Suppressor macrophage treated with lipopolysaccharide for 4 hours (primary cell): ENCODE measurements at regions not wholly inside any gene's neighbourhood (a gene's known extent, or its start where the extent isn't known, plus 50 kb on each side); places are given as distances from the start of the nearest gene placed in this dataset.
A peak's percentile ranks its signal among the peaks of the same experiment; 100 is the strongest.

Experiments used
- DNase-seq: peaks from one replicate; pipeline ENCODE4 v3.0.0-alpha.2; 2020

DNA sequence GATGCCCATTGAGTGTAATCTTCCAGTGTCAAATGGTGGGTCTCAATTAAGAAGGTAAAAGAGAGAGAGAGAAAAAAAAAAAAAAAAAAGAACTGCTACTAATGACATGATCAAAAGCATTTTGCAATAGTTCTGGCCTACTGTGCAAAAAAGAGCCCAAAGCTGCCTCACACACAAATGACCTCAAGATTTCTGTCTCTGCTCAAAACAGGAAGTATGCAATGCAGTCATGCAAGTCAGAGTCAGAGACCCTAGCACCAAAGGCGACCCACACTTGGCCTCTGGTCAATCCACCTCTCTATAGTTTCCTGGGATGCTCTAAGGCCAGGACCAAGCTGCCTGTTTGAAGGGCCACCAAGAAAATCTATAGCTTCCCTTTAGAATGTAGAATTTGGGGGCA is 323.5 kb downstream of the VPS13C start:
- peak; percentile 46 for DNase-seq

DNA sequence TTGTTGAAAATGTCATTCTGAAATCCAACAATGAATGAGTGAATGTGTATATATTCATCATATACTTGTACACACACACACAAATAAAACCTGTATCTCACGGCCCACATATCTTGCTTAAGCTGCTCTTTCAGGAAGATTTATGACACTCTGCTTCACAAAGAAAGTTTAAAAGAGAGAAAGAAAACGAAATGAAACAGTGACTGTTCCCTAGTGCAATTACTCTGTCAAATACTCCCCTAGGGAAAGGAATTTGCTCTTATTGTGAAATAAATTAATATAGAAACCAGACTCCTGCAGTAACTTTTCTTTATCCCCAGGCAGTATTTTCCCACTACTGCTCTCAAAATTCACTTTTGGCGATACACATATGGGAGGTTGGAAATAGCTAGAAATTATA is 329.1 kb downstream of the VPS13C start:
- no peak for DNase-seq

DNA sequence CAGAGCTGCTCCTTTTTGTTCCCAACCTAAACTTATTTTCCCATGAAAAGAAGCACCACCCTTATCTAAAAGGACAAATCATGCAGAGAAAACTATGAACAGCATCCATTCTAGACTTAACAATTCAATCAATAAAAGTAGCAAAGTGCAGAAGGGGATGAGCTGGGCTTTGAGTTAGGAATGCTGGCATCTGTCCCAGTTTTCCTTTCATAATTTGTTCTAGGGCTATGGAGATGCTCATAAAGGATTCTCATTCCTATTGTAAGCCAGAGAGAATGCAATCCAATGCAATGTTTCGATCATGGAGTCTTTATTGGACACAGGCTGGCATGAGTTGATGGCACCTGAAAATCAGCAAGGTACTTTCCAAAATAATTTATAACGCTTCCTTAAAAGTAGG is 330.6 kb downstream of the VPS13C start:
- DNase-seq = no peak

DNA sequence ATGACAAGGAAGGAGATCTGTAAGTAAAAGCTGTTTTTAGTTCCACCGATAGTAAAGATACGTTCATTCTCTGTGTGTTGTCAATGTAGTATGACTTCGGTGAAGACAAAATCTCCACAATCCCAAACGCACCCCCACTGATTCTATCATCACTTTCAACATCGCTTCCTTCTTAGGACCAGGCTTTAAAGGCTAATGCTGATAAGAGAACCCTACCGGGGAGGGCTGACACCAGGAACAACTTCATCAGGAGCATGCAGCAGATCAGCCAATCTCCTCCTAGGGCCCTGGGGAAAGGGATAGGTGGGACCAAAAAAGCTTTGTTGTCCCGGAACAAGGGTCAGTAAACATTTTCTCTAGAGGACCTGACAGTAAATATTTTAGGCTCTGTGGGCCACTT is 334.1 kb downstream of the VPS13C start:
- no peak for DNase-seq

DNA sequence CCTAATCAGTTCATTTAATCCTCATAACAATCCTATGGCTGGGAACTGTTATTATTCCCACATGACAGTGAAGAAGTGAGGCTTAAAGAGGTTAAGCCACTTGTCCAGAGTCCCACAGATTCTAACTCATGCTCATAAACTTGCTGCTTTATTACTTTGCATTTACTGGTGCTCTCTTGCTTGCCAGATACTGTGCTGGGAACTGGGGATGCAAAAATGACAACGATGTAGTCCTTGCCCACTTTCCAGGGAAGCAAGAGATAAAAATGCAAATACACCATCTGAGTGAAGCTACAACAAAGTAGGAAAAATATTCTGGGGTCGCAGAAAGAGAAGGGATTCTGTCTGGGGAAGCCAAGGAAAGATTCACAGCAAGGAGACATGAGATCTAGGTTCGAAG is 335.0 kb downstream of the VPS13C start:
- no peak for DNase-seq

DNA sequence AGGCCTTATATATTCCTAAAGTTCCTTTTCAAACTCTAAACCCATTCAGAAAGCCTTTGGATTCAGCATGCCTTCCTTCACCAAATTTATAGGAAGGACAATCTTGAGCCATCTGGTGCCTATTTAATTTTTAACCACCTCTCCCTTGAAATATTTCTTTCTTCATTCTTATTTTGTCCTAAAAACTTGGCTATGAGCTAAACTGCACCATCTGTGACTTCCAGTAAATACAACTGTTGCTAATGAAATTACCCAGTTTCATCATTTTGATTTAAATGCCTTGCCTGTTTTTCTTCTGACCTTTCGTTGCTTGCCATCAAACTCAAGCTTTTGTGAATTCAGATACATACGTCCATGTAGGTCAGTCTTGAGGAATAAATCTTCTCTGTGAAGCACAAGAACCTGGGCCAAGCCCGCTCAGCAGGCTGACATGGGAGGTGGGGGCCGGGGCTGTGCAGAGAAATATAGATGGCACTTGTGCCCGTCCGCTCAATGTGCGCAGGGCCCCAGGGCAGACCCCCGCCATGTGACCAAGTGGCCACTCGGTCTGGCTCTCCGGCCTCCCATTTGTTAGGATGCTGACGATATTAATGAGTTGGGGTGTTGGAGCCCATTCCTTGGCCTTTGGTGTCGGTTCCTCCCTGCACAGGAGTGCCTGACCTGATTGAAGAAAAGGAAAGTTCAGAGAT is 335.9 kb downstream of the VPS13C start:
- DNase-seq = no peak

DNA sequence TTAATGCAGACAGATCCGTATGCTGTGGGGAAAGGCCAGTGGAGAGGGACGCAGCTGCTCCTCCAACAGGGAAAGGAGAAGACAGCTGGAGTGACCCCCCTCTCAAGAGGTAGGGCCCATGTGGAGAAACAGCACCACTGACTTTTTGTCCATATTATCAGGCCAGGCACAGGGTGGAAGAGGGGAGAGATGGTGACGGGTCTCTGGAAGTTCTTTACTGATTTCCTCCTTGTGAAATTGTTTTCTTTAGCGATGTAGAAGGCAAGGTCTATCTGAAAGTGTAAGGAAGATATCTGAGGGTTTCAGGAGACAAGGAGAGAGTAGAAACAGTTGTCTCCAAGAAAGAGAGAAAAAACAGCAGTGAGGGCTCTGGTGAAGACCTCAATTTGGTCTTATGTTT is 338.8 kb downstream of the VPS13C start:
- no peak for DNase-seq

DNA sequence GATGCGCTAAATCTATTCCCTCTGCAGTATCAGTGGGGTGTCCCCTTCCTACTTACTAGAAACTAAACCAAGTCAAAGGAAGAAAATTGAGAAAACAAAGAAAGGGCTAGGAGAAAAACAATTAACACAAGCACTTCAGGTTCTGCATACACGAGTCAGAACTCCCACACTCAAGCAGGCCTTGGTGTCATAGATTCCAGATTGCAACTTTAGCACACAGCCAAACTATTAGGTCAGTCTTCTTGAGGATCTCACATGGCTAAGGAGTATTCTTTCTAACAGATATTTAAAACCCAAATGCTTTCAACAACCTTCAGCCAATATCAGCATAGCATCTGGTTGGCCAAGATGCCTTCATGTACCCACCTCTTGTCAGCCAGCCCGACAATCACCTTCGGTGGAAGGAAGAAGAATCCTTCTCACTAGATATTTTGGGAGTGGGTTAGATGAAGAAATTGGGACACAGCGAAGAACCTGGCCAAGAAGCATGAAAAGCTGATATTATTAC is 340.0 kb downstream of the VPS13C start:
- DNase-seq = no peak

DNA sequence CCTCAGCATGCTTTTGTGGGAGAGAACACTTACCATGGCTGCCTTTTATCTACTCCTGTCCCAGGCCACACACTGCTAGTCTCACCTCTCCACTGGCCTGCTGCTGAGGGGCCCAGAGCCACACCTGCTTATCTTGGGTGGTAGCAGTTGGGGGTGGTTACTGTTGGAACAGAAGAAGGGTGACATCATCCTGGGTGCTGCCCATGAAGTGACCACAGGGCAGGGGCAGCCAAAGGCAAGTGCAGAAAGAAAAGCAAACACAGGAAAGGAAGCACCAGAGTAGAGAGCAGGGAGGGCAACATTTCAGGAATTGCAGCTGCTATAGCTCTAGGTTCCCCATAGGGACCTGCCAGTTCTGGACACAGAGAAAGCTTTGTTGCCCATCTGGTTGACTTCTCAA is 345.2 kb downstream of the VPS13C start:
- no peak for DNase-seq

DNA sequence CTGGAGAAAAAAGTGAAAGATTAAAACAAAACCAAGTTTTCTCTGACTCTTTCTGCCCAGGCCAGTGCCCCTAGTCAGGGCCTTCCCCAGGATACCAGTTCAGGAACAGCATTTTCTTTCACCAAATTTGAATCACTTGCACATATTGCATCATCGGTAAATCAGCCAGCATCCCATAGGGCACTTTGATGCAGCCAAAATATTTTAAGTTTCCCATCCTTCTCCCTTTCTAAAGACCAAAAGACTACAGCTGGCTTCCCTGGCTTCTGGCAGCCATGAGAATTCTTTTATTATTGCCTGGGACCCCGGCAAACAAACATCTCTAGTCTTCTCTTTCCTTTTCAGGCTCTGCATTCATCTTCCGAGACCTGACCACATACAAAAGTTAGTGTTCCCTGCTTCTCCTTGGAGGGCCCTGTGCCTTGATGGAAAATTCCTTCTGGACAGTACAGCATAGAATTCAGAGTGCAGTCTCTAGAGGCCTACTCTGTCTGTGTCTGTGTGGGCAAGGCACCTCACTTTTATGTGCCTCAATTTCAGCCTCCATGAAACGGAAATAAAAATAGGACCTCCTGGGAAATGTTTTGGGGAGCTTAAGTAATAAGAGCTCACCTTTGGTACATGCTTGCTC is 348.0 kb downstream of the VPS13C start:
- DNase-seq = no peak

DNA sequence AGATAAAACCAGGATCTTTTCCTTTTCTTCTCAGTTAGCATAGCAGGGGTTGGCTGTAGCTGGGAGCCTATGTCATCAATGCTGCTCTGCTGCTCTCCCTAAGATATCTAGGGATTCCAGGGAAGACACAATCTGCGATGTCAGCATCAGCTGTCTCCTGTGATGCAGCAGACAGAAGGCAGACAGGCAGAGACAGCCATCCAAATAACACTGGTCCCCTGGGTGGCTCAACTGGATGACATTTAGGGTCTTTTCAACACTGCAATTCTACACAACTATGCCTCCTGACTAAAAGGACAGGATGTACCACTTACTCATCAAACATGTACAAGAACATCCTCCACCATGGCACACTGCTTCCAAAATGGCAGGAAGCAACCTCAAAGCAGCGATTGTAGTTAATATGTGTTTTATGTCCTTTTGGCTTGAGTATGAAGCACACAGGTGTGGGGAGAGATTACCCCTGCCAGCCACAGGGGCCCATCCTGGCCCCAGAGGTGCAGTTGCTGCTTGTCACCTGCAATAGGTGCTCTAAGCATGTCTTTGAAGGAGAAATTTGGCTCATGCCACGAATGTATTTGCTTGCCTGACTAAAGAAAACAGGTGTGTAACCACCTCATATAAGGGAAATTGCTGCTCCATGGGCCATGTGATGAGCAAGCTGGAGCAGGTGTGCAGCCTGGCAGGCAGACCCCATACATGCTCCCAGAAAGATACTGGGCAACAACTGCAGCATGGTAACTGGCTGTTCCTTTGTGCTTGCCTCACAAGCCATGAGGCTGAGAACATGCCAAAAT is 357.8 kb downstream of the VPS13C start:
- DNase-seq = no peak

DNA sequence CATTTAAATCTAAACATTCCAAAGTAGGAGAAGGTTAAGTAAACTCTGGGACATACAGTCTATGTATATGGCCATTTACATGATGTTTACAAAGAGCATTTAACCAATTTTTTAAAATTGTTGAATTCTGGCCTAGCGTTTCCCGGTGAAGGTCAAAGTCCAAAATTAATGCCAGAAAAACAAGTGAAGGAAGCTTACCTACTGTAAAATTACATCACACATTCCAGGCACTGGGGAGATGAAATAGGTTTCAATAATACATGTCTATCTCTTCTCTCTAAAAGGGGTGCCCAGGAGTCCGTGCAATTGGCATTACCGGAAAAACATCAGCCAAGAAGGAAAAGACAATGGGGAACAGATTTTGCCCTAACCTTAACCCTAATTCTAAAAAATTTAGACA is 358.8 kb downstream of the VPS13C start:
- DNase-seq = no peak

DNA sequence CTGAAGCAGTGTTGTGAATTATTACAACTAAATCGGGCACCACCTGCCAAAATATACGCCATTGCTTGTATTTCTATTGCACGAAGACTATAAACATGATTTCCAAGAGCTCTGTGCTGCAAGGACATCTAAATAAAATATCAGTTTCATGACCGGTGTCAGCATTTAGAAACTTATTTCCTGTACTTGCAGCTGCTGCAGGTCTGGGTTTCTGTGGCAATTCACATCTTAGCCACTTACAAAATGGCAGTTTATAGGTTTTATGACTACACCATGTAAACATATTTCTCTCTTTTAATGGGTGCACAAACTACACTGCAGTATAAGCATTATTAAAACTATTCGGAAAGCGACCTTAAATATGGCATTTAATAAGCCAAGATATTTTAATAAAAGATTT is 359.4 kb downstream of the VPS13C start:
- no peak for DNase-seq

DNA sequence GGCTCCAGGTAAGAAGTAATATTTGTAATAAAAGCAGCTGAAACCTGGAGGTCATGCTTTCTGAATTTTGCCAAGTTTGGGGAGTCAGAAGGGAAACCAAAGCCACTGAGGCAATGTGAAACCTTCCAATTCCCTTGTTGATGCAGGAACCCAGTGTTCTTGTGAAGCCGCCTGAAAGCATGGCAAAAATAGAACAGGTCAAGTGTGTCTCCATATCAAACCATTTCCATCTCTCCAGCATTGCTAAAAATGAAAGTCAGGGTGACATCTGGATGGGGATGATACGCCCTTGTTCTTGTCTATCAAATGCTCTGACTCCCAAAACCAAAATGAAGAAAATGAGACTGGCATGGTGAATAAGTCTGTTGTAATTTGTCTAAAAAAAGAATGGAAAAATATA is 362.5 kb downstream of the VPS13C start:
- DNase-seq = no peak

DNA sequence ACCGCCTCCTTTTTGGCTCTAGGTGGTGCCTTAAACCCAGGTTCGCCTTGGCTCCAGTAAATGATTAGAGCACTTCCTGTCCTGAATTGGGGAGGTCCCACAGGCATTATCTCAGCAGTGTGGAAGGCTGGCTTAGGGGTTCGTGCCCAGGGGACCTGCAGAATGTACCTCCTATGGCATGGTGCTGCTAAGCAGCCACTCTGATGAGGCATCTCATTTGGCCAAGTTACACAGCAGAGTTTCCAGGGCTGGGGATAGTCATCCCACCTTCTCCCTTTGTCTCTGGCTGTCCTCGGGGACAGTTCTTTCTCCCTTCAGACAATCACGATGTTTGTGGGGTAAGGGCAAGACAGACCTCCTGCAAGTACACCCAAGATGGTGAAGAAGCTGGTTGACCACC is 371.2 kb downstream of the VPS13C start:
- no peak for DNase-seq

DNA sequence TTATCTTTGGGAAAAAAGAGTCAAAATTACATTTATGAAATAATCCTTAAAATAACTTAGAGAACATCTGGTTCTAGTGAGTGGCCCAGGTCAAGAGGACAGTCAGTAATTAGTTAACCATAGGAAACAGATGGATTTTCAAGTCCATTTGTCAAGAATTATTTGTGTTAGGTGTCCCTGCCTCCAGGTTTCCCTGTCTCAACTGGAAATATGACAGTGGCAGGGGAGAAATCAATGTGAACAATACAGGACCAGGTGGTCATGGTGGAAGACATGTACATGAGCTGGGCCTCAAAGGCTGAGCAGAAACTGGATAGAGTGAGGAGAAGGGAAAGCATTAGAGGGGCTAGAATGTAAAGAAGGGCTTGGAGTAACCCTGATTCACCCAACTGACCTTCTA is 372.6 kb downstream of the VPS13C start:
- no peak for DNase-seq

DNA sequence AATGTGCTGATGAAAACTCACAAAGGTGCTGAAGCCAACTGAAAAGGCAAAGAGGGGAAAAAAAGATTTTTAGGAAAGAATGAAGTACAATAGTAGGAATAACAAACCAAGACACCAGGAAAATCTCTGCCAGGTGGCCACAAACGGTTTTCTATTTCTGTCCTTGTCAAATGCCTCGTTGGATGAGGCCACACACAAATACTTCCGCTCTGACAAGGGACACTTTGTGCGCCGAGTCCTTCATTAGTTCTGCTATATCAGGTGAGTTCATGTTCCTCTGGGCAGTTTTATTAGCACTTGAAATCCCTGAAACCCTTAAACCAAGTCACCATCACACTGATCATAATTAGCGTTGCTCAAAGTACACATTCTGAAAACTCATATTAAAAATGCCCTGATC is 373.1 kb downstream of the VPS13C start:
- no peak for DNase-seq

DNA sequence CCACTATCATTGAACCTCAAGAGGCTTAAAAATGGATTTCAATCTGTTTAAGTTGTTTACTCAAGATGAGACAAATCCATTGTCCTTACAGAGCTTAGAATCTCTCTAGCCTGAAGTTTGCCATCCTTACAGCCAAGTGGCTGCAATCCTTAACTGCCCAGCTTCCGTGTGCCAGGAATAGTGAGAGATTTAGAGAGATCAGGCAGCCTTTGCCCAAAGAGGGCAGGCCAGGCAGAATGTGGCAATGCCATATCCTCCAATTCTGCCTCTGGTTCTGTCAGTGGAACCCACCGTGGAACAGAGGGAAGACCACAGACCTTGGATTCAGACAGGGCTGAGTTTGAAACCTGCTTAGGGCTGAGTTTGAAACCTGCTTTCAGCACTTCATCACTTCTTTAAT is 374.3 kb downstream of the VPS13C start:
- DNase-seq = no peak

DNA sequence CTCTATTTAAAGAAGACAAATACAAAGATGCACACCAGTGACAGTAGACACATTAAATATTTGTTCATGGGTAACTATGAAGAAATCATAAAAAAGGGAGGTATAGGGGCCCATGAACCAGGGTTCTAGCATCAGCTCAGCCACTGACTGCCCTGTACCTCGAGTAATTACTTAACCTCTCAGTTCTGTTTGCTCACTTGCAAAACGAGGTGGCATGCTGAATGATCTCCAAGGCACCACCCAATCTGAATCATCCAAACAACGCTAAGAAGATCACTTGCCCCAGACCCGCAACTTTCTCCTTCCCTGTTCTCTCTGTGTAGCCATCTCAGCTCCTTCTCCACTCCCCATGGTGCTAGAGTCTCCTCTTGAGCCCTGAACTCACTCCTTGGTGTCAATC is 374.7 kb downstream of the VPS13C start:
- DNase-seq = no peak

DNA sequence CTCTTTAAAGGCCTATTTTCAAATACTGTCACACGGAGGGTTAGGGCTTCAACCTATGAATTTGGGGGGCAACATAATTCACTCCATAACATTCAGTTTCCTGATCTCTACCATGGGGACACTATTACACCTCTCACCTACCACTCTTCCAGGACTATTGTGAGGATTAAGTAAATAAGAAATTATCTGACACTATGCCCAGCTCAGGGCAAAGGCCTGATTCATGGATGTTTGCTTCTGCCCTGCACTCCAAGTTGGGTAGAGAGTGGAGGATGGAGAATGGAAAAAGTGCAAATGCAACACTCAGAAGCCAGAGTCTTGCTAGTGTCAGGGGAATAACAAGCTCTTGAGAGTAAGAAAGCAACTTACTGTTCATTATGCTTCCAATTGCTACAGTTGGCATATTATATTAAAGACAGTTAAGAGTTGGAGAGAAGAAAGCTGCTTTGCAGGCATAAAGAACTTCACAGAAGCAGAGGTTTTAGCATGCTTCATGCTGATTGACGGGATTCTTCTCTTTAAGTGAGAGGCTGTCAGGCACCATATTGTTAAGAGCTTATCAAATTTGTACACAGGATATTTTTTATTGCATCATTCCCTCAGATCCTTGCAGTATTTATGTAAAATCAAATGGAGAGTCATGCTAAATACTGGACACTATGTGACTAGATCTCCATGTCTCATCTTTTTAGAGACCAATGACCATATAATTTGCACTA is 375.3 kb downstream of the VPS13C start:
- DNase-seq = no peak

DNA sequence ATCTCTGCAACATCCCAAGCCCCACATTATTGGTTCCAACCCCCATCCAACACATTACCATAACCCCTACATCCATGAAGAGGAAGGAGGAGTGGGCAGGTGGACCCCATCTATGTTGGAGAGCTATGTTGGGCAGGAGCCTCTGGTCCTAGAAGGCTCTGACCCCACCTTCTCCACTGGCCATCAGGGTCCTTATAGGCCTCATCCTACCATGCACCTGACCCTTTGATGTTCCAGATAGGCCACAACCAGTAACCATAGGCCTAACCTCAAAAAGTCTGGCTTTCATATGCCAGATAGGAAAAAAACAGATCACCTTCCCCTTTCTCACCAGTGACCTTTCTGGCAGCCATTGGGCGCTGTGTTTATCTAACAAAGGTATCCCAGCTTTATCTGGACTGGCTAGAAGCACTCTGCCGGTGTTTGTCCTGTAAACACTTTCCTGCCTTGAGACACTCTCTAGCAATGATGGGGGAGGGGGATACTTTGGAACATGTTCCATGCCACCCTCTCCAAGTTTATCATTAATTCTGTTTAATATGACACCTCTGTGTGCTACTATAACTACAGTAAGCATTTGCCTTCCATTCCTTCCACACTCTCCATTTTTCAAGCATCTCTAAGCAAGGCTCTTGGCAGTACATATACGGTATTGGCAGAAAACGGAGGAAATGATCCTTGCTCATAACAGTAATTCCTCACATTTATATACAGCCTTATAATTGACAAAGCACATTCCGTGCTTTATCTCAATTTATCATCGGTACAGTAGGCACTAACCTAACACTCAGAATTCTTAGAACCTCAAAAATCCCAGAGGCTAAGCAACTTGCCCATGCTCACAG is 377.1 kb downstream of the VPS13C start:
- DNase-seq = no peak

DNA sequence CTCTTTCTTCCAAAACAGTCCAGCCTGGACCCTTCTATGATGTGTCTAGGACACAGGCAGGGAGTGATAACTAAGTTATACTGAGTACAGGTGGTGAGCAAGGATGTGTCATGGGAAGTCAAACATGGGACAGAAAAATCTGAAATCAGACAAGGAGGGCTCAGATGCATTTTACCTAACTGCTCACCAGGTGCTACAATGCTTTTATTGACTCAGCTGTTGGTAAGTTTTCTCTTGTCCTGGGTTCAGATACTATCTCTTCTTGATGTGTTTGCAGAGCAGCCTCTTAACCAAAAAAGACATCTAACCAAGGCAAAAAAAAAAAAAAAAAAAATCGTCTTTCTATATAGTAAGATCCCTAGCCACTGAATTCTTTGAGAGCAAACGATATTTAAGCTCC is 378.6 kb downstream of the VPS13C start:
- DNase-seq = no peak

DNA sequence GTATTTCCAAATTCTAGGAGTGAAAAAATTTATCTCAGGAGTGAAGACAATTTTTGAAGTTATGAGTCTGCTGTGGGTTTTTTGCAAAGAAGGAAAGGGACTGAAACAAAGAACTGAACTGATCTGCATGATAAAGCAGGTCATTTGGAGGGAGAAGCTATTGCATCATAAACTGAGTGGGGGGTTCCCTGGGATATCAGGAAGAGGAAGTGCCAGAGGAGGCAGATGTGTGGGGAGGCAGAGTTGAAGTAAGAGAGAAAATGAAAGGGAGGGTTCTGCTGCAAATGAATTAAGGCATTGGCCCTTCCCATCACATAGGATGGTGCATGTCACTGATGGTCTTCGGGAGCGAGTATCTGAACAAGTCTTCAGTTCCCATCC is 379.2 kb downstream of the VPS13C start:
- DNase-seq = peak; percentile 61
